ENCODE measurements at regions not wholly inside any gene's neighbourhood (a gene's known extent, or its start where the extent isn't known, plus 50 kb on each side); places are given as distances from the start of the nearest gene placed in this dataset.
A peak's percentile ranks its signal among the peaks of the same experiment; 100 is the strongest.

DNA sequence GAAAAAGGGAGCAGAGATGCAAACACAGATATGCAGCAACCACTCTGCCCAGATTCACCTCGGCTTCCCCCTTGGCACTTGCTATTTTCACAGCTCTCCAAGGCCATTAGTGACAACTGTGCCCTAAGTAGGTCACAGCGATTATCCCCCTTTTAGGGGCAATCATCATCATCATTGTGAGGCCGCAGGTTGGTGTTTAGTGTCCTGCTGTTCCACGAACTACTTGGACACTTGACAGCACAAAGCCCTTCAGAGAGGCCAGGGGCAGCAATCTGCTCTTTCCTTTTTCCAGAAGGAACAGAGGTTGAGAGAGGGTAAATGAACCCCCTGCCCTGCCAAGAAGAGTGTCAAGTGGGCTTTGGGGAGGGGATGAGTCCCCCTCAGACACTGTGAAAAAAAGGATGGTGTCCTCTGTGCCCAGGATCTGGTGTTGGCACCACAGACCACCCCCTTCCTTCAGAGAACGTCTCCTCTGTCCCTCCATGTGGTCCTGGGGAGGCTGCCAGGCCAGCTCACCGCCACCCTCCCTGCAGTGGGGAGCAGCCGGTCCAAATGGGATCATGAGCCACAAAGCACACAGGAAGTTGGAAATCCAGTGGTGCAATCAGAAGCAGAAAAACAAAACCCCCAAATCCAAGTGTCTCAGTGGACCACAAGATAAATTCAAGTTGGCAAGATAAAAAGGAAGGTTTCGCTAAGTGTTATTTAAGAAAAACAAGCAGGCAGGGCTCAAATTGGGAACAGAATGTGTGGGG is 78.4 kb upstream of the MED9 start:
- no peak for DNase-seq

DNA sequence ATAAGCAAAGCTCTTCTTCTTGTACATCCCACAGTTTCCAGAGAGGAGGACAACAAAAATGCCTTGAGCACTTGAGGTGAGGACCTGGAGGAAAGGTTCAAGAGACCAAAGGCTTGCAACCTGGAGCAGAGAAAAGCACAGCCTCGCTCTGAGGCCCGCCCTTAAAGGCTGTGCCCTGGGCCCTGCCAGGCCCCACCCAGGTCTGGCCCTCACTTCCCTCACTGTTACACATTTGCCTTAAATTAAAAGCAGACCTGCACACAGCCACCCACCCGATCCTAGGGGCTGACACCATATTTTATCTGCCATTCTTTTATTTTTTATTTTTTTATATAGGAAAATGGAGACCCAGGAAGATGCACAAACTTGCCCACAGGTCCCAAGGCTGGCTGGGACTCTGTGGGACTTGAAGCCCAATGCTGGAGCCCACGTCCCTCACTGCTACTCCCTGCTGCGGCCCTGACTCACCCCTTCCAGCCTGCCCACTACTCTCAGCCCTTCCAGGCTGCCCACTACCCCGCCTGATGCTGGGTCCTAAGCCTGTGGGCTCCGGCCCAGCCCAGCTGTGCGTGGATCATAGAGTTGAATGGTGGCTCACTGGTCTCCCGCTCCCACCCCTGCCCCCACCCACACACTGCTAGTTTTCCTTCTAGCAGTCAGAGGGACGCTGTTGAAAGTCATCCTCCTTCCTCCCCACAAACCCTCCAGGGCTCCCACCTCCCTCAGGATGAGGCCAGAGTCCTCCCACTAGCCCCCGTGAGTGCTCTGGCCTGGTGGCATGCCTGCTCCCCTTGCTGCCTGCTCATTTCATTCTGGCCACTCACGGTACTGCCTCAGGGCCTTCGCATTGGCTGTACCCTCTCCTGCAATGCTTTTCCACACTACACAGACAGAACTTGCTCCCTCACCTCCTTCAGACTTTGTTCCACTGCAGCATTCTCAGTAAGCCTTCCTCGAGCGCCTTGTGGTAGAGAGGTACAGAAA is 77.6 kb upstream of the MED9 start:
- no peak for DNase-seq

DNA sequence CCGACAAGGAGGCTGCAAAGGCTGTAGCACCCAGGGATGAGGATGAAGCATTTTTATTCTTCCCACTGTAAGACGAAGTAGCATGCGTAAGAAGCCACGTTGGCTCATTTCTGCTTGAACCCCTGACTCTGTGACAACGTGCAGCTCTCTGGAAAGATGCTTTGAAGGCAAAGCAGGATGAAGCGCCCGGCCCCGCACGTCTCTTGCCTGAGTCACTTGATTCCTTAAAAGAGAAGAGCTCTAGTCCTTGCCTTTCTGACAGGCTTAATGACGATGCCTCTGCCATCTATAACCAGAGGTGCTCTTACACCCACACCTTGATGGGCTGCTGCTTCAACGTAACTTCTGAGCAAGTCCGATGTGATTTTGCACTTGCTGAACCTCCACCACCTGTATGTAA is 76.7 kb upstream of the MED9 start:
- DNase-seq, result no peak

DNA sequence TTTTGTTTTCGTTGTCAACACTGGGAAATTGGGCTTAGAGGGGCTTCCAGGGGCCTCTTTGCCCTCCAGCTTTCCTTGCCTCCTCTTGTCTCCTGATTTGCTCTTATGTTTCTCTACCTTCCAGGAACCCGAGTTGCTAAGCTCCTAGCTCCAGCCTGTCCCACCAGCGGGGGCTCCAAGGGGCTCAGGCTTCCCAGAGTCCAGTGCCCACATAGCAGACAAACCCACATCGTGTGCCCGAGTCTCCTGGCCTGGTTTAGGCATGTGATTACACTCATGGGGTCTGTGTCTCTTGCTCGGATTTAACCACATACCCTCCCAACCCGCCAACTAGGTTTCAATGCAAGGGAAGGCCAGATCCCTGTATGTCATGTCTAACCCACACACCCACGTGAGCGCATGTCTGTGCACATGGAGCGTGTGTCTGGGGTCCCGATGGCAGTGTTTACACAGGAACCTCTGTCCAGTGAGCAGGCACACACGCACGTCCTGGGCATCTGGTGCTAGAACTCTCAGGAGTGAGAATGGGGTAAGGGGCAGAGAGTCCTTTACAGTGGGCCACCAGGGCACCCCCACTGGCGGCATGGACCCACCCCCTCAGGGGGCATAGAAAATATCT is 76.1 kb upstream of the MED9 start:
- no peak for DNase-seq

DNA sequence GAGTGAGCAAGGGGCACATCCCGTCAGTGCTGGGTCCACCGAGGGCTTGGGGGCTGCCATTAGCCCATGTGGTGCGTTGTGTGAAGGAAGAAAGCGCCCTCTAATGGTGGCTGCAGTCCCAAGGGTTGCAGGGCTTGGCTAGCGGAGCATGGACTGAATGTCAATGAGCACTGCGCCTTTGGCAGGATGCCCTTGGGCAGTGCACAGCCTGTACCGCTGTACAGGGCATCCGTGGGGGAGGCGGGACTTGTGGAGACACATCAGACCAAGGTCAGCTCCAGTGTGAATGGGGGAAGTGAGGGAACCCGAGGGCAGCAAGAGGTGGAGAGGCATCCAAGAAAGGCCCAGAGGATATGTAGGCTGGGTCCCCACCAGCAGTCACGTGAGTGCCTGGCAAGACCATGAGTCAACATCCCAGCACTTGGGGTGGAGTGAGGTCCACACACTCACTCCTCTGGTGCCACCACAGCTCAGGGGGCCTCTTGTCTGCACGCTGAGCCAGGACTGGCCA is 75.5 kb upstream of the MED9 start:
- DNase-seq, result peak; percentile 14

DNA sequence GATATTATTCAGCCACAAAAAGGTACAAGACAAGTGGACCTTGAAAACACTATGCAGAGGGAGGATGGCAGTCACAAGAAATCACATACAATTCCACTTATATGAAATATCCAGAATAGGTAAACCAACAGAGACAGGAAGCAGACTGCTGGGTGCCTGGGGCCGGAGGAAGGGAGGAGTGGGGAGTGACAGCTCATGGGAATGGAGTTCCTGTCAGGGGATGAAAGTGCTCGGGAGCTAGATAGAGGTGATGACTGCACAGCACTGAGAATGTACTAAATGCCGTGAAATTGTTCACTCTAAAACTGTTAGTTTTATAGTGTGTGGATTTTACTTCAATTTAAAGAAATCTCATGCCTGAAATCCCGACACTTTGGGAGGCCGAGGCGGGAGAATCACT is 74.2 kb upstream of the MED9 start:
- no peak for DNase-seq

DNA sequence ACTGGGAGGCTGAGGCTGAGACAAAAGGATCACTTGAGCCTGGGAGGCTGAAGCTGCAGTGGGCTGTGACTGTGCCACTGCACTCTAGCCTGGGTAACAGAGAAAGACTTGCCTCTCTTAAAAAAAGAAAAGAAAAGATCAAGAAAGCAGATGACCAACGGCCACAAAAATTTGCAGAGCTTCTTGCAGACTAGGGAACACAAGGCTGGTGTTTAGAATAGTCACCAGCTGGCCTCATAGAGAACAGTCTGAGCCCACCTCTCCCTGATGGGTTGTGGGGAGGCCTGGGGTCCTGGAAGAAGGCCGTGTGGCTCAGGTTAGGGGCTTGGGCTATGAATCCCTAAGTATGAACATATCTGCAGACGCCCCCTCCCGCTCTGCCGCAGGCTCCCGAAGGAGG is 73.7 kb upstream of the MED9 start:
- DNase-seq, result no peak

DNA sequence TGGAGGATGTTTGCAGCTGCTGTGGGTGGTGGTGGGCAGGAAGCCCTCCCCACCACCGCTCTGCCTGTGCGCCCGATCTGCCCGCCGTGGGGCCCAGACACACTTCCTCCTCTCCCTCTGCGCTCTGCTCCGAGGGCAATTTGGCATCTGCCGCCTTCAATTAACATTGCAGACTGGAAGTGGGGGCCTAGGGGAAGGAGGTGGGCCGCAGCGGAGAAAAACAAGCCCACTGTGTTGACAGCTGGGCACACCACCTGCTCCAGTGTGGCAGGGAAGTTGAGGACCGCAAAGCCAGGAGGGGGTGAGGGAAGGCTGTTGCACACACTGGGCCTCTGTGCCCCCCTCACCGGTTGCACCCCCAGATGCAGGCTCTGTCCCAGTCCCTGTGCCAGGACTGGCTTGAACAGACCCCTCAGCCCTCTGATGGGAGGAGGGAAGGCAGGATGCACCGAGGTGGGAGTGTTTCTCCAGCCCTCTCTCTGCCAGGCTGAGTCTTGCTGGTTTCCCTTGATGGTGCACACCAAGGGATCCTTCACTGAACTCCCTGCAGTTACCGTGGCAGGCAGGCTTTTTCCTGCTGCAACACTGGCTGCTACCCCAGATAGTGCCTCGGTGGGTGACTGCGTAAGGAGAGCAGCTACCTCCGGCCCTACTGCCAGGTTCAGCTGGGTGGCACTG is 72.8 kb upstream of the MED9 start:
- DNase-seq, result no peak

DNA sequence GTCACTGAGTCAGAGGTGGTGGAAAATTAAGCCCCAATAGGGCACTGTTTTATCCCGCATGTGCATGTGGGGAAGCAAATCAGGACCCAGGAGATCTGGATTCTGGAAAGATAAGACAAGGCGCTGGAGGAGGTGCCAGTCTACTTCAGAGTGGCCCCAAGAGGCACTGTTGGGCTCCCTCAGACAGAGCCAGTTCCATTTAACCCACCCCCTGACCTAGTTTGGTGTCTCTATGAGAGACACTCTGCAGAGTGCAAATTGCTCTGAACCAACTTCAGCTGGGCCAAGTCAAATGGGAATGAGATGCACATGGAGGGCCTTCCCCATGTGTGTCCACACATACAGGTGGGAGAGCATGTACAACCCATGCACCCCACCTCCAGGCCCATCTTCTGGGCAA is 71.1 kb upstream of the MED9 start:
- no peak for DNase-seq

DNA sequence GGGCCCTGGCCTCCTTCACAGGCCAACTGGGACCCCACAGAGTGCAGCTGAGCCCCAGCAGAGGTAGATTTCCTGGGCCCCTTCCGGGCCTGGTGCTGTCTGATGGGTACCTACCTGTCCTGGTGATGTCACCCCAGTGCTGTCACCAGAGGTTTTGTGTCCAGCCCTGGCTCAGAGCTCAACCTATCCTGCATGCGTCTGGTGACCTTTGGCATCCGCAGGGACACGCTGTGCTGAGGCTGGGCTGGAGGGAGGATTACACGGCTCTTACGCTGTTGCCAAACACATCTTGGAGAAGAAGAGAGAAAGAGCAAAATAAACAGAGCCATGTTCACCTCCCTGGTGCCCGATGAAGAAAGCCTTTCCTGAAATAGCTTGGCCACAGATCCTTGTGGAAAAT is 70.6 kb upstream of the MED9 start:
- DNase-seq, result no peak

DNA sequence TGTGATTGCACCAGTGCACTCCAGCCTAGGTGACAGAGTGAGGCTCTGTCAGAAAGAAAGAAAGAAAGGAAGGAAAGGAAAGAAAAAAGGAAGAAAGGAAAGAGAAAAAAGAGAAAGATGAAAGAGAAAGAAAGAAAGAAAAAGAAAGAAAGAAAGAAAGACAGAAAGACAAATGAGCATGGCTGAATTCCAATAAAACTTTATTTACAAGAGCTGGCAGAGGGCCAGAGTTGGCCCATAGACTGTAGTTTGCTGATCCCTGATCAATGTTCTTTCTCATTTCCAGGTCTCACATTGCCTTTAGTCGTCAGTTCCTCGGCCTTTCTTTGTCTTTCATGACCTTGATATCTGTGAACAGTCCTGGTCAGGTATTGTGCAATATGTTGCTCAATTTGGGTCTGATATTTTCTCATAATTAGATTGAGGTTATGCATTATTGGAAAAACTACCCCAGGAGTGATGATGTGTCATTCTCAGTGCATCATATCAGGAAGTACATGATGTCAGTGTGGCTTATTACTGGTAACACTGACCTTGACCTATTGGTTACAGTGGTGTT is 68.5 kb upstream of the MED9 start:
- DNase-seq, result no peak

DNA sequence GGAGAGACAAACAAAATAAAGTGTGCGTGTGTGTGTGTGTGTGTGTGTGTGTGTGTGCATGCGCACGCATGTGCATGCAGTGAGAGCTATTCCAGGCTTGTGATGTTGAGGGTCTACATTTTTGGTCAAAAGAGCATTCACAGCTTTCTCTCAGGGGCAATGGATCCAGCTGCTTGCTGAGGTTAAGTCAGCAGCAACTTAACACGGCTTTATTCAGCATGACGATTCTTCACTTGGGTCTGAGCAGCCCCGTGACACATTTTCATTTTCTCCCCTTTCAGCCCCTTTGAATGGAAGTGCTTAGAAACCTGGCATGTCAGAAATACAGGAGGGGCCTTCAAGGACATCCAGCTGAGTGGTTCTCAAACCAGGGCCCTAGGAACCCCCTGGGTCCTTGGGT is 66.4 kb upstream of the MED9 start:
- DNase-seq, result no peak

DNA sequence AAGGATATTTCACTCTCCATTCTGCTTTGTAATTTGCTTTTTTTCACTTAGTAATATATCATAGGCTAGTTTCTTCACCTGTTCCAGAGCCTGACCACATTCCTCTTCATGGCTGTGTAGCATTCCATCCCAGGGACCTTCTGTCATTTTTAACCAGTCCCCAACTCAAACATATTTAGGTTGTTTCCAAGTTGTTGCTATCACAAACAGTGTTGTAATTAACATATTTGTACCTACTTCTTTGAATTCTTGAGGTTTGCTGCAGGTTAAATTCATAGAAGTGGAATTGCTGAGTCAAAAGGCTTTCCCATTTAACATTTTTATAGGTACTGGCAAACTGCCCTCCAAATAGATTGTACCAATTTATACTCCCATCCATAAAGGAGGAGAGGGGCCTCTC is 65.1 kb upstream of the MED9 start:
- DNase-seq, result no peak

DNA sequence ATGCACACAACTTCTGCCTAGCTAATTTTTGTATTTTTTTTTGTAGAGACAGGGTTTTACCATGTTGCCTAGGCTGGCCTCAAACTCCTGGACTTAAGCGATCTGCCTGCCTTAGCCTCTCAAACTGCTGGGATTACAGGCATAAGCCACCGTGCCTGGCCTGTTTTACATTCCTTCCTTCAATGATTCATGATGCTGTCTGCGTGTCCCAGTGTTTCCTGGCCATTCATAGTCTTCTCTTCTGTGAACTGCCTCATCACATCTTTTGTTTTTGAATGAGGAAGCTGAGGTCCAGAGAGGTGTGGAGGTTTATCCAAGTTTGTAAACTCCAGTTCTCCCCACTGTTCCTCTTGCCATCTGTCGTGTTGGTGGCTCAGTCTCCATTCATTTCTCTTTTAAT is 64.5 kb upstream of the MED9 start:
- DNase-seq, result no peak

DNA sequence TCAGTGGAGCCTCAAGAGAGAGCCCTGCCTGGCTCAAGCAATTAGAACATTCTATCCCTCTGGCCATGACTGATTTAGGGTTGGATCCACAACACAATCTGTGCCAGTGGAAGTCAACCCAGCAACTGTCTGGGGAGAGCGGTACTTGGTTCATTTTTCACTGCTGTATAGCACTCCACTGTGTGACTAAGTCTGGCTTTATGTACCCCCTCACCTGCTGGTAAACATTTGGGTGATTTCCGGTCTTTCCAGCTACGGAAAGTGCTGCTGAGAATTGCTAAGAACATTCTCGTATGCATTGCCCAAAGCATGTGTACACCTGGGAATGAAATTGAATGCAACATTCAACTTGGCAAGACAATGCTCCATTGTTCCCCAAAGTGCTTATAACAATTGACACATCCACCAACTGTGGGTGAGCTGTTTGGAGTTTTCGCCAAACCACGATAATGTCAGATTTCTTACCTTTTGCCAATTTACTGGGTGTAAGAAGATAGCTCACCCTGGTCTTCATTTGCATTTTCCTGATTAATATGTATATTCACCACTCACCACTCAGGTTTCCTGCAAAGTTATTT is 63.5 kb upstream of the MED9 start:
- no peak for DNase-seq

DNA sequence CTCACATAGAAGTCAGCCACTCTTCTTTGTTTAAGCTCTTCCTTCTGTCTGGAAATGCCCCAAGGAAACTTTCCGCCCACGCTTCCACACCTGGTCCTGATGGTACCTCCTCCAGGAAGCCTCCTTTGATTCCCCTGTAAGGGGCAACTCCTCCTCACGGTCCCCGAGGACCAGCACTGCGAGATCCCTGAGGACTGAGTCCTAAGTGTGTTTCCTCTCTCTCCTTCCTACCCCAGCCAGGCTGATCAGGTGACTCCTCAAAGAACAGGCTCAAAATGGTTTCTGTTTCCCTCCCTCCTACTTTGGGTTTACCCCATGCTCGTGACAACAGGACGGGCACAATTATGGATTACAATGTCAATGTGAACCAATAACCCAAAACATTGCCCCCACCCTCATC is 63.0 kb upstream of the MED9 start:
- DNase-seq, result no peak

DNA sequence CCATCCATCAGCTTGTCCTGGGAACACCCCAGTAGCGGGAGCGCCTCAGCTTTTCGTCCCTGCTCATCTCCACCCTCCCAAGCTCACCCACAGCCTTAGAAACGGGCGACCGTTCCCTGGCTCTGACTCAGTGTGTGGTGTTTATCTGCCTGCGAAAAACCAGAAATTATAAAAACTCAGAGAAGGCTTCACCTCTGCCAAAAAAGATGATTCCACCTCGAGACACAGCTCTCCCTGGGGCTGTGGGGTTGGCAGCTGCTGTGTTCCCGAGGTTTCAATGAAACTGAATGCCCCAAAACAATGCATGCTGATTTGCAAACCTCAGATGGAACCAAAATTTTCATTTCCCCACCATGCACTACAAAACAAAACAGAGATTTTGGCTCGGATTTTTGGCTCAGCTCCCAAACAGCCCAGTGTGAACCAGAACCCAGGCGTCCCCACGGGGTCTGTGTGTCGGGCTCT is 62.4 kb upstream of the MED9 start:
- DNase-seq, result no peak

DNA sequence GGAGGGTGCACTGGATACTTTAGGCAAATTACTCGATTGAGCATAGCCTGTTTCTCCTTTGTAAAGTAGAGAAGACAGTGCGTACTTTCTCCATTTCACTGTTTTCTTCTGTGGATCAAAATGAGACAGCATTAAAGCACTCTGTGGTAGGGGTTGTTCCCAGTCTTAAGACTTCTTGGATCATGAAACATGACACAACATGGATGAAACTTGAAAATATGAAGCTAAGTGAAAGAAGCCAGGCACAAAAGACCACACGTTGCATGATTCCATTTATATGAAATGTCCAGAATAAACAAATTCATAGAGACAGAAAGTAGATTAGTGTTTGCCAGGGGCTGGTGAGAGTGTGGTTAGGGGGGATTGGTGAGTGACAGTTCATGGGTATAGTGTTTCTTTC is 61.8 kb upstream of the MED9 start:
- DNase-seq, result no peak

DNA sequence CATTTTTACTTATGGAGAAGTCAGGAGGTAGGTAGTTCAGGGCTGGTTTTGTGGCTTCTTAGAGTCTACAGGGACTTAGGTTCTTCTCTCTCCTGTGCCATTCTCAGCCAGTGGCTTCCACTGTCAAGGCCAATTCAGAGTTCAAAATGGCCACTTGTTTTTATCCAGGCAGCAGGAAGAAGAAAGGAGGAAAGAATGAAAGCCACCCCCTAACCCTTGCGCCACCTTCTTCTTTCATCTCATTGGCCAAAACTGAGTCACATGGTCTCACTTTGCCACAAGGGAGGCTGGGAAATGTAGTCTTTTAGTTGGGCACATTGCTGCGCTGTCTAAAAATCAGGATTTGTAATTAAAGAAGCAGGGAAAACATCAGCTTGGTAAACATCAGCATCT is 60.8 kb upstream of the MED9 start:
- peak; percentile 82 for DNase-seq

DNA sequence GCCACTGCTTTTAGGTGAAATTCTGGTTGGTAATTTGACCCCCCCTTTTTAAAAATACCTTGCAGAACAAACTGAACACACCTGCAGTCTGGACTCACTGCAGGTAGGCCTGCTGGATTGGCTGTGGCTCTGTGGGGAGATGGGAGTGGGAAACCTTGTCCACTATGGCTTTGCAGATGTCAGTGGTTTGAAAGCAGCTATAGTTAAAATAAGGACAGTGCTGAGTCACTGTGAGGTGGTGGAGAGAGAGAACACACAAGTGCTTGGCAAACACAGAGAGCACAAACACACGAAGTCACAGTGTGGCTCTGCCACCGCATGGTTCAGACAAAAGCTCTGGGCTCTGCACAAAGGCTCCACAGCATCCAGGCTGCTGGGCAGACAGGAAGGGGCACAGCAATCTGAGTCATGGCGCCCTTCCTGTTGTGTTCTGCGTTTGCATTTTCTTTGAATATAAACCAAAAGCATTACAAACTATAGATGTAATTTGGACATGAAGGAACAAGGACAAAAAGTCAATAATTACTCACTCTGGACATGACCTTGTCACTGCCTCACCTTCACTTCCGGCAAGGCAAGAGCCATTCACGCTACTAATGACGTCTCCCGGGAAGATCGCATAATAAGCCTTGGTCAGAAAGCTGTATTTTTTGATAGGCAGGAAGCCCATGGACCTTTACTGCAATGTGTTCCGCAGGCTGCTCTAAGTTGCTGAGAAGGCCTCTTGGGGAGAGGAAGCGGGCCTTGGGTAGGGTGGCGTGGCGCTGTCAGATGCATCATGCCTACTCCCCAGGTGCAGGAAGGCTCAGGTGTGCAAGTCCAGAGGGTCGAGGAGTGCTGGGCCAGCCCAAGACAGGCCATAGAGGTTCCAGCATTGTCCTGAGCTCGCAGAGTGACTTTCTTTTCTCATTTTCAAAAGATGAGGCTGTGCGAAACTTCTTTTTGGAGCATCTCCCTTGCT is 60.1 kb upstream of the MED9 start:
- DNase-seq, result peak; percentile 89

DNA sequence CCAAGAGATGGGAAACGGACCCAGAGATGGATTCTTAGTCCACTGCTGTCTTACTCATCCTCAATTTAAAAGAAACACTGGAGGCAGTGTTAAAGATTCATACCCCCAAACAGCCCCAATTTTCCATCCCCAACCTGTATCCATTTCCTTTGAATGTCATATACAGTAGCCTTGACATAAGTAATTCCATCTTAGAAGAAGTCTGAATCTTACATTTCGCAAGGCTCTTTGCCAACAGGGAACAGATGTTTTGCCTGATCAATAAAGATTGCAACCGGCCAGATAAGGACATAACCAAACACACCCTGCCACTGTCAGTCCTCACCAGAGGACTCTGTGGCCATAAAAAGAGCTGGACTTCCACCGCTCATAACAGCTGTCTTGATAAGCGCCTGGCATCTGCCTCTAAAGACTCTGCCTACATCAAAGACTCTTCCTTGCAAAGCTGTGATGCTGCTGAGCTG is 59.0 kb upstream of the MED9 start:
- no peak for DNase-seq
